ENCODE measurements at regions not wholly inside any gene's neighbourhood (a gene's known extent, or its start where the extent isn't known, plus 50 kb on each side); places are given as distances from the start of the nearest gene placed in this dataset.
A peak's percentile ranks its signal among the peaks of the same experiment; 100 is the strongest.
"Not testable (repeated sequence)": the region's sequence is repeated elsewhere in the genome, so short reads cannot be mapped to it uniquely, and the experiment has no call there.

GRCh38 chrX:139198936-139199335, 331.6 kb upstream of the F9 start:
- DNase-seq, result no peak

DNA sequence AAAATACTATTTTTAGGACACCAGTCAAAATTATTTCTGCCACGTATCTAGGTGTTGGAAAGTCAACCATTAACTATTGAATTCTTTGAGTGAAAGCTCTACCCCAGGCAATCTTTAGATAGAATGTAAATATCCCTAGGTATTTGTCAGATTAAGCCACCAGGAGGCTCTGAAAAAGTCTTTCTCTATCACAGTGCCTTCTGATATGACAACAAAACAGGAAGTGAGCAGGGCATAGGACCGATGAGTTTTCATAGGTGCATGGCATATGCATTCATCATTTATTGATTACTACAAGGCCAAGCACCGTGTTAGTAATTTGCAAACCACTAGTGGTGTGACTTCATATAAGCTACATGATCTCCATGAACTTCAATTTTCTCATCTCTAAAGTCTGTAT, 333.6 kb upstream of the F9 start:
- DNase-seq, result no peak

DNA sequence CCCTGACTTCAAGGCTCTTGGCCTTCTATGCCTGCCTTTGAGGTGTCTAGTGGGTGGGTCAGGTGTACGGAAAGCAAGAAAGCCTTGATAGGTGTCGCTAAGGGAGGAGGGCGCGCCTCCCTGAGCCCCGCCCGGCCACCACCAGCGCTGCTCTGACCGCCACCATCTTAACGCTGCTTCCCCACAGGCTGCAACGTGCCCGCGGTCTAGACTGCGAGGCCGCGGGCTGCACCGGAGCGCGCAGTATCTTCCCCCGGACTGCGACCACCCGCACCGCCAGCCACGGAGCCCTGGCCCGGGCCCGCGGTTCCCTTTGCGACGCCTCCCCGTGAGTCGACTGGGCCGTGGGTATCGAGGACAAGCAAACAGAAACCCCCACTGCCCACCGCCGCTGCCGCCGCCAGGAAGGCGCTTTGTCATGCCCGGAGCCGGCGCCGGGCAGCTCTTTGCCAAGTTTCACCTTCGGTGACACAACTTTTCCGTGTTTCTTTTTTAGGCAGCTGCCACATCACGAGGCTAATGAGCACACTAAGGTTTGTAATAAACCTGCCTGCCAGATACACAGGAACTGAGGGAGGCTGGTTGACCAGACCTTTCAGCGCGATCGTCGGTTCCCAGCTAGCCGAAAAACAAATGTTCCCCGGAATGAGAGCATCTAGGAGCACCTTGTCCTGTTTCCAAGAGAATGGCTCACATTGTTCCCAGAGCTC, 335.8 kb upstream of the F9 start:
- no peak for DNase-seq

DNA sequence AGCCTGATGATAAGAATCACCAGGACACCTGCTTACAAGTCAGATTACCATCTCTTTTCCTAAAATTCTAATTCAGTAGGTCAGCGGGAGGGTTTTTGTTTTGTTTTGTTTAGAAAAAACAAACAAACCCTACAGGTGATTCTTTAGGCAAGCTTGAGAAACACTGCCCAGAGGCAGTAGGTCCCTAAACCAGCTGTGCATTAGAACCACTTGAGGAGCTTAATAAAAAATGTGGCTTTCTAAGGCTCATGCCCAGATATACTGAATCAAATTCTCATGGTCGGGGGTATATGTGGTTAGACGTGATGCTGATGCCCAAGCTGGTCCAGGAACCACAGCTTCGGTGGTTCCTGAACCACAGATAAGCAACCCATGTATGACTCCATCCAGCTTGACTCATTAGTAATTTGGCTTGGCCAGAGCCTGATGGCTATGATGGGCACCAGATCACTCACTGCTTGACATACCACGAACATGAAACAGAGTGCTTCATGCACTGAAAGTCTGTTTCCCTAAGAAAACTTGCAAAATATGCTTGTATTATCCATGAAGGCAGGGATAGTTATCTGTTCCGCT, 338.1 kb upstream of the F9 start:
- DNase-seq, result no peak

DNA sequence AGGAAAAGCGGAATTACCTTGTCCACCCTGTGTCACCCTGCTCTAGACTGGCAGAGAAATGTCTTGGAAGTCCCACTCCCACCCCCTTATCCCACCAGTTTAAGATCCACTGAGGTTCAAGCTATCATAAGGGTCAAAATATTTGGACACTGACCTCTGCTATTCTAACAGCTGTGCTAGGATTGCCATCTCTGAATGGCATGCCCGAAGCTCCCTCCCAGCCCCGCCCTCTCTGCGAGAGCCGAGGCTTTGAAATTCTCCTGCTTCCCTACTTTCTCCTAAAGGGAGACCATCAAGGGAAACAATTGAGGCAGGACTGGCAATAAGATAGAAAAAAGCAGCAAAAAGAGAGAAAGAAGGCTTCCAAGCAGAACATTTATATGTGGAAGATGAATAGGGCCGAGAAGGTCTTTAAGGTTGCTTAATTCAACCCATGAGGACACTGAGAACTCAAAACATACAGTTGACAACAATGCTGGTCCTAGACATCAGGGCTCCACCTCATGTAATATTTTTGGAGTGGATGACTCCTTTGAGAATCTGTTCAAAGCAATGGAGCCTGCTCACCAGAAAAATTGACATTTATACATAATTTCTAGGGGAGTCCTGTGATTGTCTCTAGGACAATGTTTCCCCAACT, 338.7 kb upstream of the F9 start:
- DNase-seq, result no peak

- no peak for DNase-seq
Measured at GRCh38 chrX:139191286-139191685, 339.3 kb upstream of the F9 start.

- DNase-seq, result no peak
Measured at GRCh38 chrX:139187738-139188137, 342.8 kb upstream of the F9 start.

DNA sequence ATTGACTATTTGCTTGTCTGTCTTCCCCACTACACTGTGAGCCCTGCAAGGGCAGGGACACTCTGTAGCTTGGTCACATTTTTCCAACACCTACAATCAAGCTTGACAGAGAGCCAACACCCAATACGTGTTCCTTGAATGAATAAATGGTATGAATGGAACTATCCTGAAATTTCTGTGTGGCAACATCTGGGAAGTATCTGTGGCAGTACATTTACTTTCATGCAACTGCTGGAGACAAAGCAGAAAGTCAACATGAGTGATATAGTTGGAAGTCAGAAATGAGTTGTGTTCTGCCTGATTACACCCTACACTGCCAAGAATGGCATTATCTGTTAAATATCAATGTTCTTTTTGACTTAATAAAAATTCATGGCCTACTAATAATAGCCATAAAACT, 343.5 kb upstream of the F9 start:
- DNase-seq, result no peak

DNA sequence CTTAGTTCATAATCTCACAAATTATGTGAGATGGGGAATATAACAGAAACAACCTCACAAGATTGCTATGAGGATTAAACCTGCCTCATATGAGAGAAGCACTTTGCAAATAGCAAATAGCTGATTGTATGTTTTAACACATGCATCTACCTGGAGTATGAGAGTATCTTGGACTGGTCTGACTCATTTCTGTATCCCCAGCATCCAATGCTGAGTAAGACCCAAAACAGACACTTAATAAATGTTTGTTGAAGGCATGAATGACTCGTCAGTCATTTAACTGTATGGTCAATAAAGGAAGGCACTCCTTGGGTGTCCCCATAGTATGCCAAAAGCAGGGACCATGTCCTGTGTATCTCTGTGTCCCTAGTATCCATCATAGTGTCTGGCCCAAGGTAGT, 350.9 kb upstream of the F9 start:
- DNase-seq, result no peak

GRCh38 chrX:139178980-139179379, 351.6 kb upstream of the F9 start:
- DNase-seq, result no peak

DNA sequence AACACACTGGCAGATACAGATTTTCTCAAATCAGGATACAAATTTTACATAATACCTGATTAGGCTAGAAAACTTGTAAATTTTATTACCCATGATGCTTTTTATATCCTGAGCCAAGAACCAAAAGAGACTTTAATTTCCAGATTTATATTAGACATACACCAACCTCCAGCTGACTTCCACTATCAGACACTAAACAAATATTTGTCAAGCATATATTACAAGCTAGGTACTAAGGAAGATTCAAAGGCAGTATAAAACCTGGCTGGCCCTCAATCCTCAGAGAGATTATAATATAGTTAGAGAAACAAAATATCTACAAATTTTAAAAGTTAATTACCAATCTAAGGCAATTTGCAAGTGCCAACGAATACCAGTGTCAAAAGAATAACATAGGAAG, 357.8 kb upstream of the F9 start:
- no peak for DNase-seq

DNA sequence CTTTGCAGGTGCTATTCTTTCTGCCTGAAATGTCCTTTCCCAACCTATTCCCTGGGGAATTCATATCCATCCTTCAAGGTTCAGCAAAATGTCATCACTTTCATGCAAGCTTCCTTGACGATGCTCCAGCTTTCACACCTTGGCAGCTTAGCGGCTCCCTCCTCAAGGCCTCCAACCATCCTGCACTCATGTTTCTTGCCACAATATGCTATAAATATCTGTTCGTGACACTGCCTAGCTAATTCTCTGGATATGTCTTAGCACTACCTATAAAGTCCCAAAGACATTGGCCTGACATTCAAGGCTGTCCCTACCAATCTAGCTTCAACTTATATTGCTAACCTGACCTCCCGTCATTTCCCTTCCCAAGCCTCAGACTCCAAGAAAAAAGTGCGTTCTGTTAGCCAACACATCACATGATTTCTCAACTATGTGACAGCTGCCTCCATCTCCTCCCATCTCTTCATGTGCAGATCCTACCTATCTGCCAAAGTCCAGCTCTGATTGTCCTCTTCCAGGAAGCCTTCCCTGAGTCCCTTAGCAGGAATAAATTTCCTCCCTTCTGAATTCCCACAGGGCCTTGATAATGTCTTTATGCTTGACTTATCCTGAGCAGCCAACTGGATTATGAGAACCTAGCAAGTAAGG, 359.9 kb upstream of the F9 start:
- DNase-seq, result no peak

DNA sequence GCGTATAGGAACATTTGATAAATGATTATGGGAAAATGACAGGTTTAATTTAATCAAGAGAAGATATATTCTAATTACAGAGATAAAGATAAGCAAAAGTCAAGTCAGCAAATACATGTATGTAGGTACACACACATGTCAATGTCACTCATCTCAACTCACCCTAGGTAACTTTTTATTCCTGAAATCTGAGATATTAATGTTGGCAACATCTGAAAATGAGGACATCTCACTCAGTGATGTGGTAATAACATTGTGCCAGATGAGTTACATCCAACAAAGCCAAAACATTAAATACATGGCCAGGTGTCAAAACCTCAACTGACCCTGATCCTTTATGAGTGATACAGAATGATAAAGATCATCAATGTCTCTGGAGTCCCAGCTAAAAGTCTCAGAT, 363.3 kb upstream of the F9 start:
- DNase-seq, result no peak

DNA sequence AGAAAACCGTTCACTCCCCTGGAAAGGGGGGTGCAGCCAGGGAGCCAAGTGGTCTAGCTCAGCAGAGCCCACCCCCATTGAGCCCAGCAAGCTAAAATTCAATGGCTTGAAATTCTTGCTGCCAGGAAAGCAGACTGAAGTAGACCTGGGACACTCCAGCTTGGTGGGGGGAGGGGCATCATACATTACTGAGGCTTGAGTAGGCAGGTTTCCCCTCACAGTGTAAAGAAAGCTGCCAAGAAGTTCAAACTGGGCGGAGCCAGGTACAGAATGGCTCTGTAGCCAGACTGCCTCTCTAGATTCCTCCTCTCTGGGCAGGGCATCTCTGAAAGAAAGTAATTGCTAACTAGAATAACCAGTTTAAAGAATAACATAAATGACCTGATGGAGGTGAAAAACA, 372.3 kb upstream of the F9 start:
- DNase-seq, result no peak

GRCh38 chrX:139156356-139156755, 374.2 kb upstream of the F9 start:
- DNase-seq, result no peak

DNA sequence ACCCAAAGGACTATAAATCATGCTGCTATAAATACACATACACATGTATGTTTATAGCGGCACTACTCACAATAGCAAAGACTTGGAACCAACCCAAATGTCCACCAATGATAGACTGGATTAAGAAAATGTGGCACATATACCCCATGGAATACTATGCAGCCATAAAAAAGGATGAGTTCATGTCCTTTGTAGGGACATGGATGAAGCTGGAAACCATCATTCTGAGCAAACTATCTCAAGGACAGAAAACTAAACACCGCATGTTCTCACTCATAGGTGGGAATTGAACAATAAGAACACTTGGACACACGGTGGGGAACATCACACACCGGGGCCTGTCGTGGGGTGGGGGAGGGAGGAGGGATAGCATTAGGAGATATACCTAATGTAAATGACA, 383.9 kb upstream of the F9 start:
- DNase-seq, result not testable (repeated sequence)

- no peak for DNase-seq
Measured at GRCh38 chrX:139141370-139141769, 389.2 kb upstream of the F9 start.

DNA sequence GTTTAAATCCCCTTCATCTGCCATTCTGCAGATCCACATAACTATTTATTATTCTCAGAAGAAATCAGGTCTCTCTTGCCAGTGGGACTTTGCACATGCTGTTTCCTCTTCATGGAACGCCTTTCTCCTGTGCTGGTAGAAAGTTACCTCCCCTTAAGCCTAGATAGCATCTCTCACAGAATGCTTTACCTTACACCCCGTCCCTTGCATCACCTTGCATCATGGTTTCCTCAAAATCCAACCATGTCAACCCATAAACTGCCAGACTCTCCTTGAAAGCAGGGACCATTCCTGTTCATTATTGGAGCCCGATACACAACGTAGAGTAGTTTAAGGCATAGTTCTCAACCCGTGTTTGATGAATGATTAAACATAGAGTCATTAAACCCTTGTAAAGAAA, 396.2 kb upstream of the F9 start:
- DNase-seq, result no peak

DNA sequence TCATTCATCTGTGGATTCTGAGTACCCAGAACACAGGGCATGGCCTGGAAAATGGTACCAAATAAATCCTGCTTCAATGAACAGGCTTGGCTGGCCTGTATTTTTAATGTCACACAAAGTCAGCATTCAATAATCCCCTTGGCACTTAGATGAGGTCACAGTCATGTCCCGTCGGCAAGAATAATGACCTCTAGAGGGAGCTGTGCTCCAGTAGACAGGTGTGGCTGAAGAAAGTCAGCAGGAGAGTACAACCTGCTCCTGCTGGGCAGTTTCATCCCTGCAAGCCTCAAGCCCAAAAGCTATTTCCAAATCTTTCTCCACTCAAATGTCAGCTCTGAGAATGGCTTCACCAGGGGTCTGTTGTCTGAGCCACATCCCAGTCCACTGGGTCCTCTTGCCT, 404.0 kb upstream of the F9 start:
- DNase-seq, result peak; percentile 0 to 17

GRCh38 chrX:139125916-139126315, 404.6 kb upstream of the F9 start:
- DNase-seq, result no peak

- DNase-seq, result no peak
Measured at GRCh38 chrX:139121616-139122286, 408.8 kb upstream of the F9 start.

DNA sequence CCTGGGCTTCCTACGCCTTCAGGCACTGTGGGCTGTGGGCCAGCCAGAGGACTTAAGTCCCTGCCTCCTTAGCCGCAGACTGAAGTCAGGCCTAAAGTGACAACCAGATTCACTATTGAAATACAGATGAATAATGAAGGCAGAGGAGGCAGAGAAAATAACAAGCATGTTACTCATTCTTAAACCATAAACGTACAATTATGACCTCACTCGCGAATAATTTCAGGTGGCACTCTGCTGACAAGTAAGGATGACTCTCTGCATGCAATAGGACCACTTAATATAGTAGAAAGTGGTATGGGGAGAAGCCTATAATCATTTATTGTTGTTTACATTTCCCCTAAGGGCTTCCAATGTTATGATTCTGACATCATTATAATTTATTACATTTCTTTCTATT, 409.2 kb upstream of the FGF13 start:
- no peak for DNase-seq

DNA sequence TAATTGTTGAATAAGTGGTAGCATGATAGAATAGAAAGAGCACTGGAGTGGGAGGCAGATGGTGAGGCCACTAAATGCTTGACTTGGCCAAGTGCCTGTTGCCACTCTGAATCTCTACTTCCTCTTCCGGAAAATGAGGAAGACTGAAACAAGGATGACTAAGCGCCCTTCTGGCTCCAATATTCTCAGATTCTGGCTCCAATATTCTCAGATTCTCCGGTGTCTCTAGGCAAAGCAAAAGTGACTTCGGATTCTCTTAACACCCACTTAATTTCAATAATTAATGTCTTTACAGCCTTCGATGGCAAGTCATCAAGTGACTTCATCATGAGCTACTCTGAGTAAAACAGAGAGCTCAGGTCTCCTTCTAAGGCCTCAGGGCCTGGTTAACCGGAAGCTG, 402.2 kb upstream of the FGF13 start:
- peak; percentile 12 to 14 for DNase-seq

DNA sequence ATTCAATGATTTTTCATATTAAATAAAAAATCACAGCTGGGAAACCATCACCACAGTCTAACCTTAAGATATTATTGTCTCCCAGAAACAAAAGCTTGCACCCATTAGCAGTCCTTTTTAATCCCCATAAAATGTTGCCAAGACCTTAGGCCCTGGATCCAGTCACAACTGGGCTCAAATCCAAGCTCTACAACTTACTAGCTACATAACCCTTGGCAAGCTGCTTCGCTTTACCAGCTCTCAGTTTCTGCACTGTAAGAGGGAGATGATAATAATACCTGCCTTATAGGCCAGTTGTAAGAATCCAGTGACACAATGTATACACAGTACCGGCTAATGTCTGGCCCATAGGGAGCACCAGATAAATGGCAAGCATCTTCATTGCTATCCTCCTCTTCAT, 400.9 kb upstream of the FGF13 start:
- no peak for DNase-seq

Data from AML-193 (cell line).